ENCODE measurements at regions not wholly inside any gene's neighbourhood (a gene's known extent, or its start where the extent isn't known, plus 50 kb on each side); places are given as distances from the start of the nearest gene placed in this dataset.

DNA sequence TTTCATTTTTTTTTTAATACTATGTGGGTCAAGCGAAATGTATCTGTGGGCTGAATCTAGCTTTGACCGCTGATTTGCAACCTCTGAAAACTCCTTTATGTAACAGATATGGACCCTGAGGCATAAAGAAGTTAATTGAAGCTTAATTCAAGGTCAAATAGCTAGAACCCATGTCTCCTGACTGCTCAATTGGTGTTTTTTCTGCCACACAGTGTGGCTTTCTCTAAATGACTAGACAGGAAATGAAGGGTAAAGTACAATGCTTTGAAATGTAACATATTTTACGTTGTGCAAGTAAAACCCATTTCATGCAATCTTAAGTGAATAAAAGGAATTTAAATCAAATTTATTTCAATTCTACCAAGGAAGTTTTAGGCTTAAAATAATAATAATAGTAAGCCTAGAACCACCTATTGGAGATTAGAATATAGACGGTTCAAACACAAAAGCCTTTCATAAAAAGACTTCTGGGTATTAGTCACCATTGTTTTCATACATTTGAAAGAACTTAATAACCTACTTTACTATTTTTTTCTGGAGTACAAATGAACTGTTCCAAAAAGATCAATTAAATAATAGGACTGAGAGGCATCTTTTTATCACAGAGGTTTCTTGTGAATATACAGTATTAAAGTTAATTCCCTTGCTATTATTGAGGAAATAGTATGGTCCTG is 279.8 kb downstream of the EPHA7 start (continued):
- TF ChIP-seq RAD21 (IDR thresholded peaks at IDR 0.05; ENCODE audit: insufficient read depth, low read depth, low read length): no peak
- no peak for TF ChIP-seq SIX5 (IDR thresholded peaks at IDR 0.05; ENCODE audit: low read depth, low read length, severe bottlenecking)
- TF ChIP-seq BHLHE40 (IDR thresholded peaks at IDR 0.05; ENCODE audit: borderline replicate concordance in 1 of 2, low read depth in 2 of 2, low read length in 1 of 2): peak in 1 of 2 experiments; percentile 66; a peak in 1 of 4 replicates
- TF ChIP-seq ZNF24 (IDR thresholded peaks at IDR 0.05): peak; percentile 57
- TF ChIP-seq ESRRA (IDR thresholded peaks at IDR 0.05; ENCODE audit: low read length): peak; percentile 88; the same call in 1 of the 2 replicates
- no peak for TF ChIP-seq KAT2A (conservative IDR thresholded peaks at IDR 0.05; ENCODE audit: control insufficient read depth, low read depth, low read length)
- TF ChIP-seq MTA2 (IDR thresholded peaks at IDR 0.05; ENCODE audit: low read depth): peak; percentile 87
- no peak for TF ChIP-seq SMAD1 (IDR thresholded peaks at IDR 0.05; ENCODE audit: low read depth, partially characterized antibody)
- no peak for TF ChIP-seq ZNF207 (IDR thresholded peaks at IDR 0.05; ENCODE audit: borderline replicate concordance)
- TF ChIP-seq PML (IDR thresholded peaks at IDR 0.05; ENCODE audit: low read length): no peak
- TF ChIP-seq JUNB (IDR thresholded peaks at IDR 0.05): peak; percentile 51; the same call in 1 of the 2 replicates
- TF ChIP-seq STAT3 (IDR thresholded peaks at IDR 0.05; ENCODE audit: low read depth, low read length): no peak
- 0 out of 2 replicates have a peak, but pooled peaks have one; percentile 9 for TF ChIP-seq RUNX3 (IDR thresholded peaks at IDR 0.05; ENCODE audit: low read length)
- TF ChIP-seq EP300 (IDR thresholded peaks at IDR 0.05; ENCODE audit: borderline replicate concordance in 1 of 2, control insufficient read depth in 1 of 2, low read depth in 2 of 2, low read length in 2 of 2): peak in 1 of 2 experiments; percentile 73; a peak in 2 of 4 replicates
- no peak for TF ChIP-seq MXI1 (IDR thresholded peaks at IDR 0.05; ENCODE audit: low read depth, low read length)
- peak; percentile 80 for TF ChIP-seq NR2F1 (conservative IDR thresholded peaks at IDR 0.05)
- no peak for TF ChIP-seq MEF2B (IDR thresholded peaks at IDR 0.05; ENCODE audit: partially characterized antibody, poor library complexity, severe bottlenecking)
- no peak for TF ChIP-seq NFIC (IDR thresholded peaks at IDR 0.05; ENCODE audit: low read depth, low read length)
- TF ChIP-seq CHD4 (IDR thresholded peaks at IDR 0.05): no peak
- peak; percentile 70; the same call in 1 of the 2 replicates for TF ChIP-seq JUND (IDR thresholded peaks at IDR 0.05; ENCODE audit: low read depth, low read length)
- peak; percentile 32; the same call in 1 of the 2 replicates for TF ChIP-seq IKZF1 (conservative IDR thresholded peaks at IDR 0.05)
- no peak for TF ChIP-seq STAT1 (conservative IDR thresholded peaks at IDR 0.05)

All from GM12878 (cell line).